Effector CD4-positive, alpha-beta T cell (primary cell): ENCODE measurements at regions not wholly inside any gene's neighbourhood (a gene's known extent, or its start where the extent isn't known, plus 50 kb on each side); places are given as distances from the start of the nearest gene placed in this dataset.
A peak's percentile ranks its signal among the peaks of the same experiment; 100 is the strongest.
"Not testable (repeated sequence)": the region's sequence is repeated elsewhere in the genome, so short reads cannot be mapped to it uniquely, and the experiment has no call there.

Source experiments
- DNase-seq: peaks from one replicate; pipeline ENCODE4 v3.0.0-alpha.2; 2020

GRCh38 chr12:92382383-92382878 is 236.8 kb upstream of the BTG1 start:
- DNase-seq = no peak

GRCh38 chr12:92381856-92382255 is 236.2 kb upstream of the BTG1 start:
- DNase-seq = no peak

GRCh38 chr12:92378682-92379479 is 233.2 kb upstream of the BTG1 start:
- no peak for DNase-seq

GRCh38 chr12:92375504-92375903 is 229.9 kb upstream of the BTG1 start:
- not testable (repeated sequence) for DNase-seq

GRCh38 chr12:92370828-92371227 is 225.2 kb upstream of the BTG1 start:
- no peak for DNase-seq

GRCh38 chr12:92369636-92370035 is 224.0 kb upstream of the BTG1 start:
- DNase-seq = no peak

GRCh38 chr12:92369056-92369455 is 223.4 kb upstream of the BTG1 start:
- no peak for DNase-seq

GRCh38 chr12:92365836-92366235 is 220.2 kb upstream of the BTG1 start:
- DNase-seq = no peak

- no peak for DNase-seq
These were observed 219.7 kb upstream of the BTG1 start for GRCh38 chr12:92365333-92365732.

GRCh38 chr12:92363295-92364146 is 217.9 kb upstream of the BTG1 start:
- DNase-seq = peak; percentile 39

- no peak for DNase-seq
These were observed 217.1 kb upstream of the BTG1 start for GRCh38 chr12:92362785-92363184.

GRCh38 chr12:92362126-92362525 is 216.5 kb upstream of the BTG1 start:
- no peak for DNase-seq

GRCh38 chr12:92360543-92360942 is 214.9 kb upstream of the BTG1 start:
- DNase-seq = no peak

GRCh38 chr12:92359581-92360209 is 214.0 kb upstream of the BTG1 start:
- DNase-seq = no peak

- no peak for DNase-seq
These were observed 212.1 kb upstream of the BTG1 start for GRCh38 chr12:92357584-92358261.

GRCh38 chr12:92356425-92356824 is 210.8 kb upstream of the BTG1 start:
- no peak for DNase-seq

GRCh38 chr12:92349635-92350034 is 204.0 kb upstream of the BTG1 start:
- DNase-seq = no peak

GRCh38 chr12:92342574-92342973 is 196.9 kb upstream of the BTG1 start:
- no peak for DNase-seq

- DNase-seq = no peak
These were observed 195.5 kb upstream of the BTG1 start for GRCh38 chr12:92341065-92341668.

- no peak for DNase-seq
These were observed 194.9 kb upstream of the BTG1 start for GRCh38 chr12:92340441-92341064.

GRCh38 chr12:92340003-92340402 is 194.4 kb upstream of the BTG1 start:
- no peak for DNase-seq
